CD4-positive, alpha-beta T cell treated with Interleukin-10 for 1 hour (primary cell): ENCODE measurements at regions not wholly inside any gene's neighbourhood (a gene's known extent, or its start where the extent isn't known, plus 50 kb on each side); places are given as distances from the start of the nearest gene placed in this dataset.
"Not testable (repeated sequence)": the region's sequence is repeated elsewhere in the genome, so short reads cannot be mapped to it uniquely, and the experiment has no call there.

Source experiments
- DNase-seq: peaks from one replicate; pipeline ENCODE4 v3.0.0-alpha.2; 2020

- no peak for DNase-seq
Measured at GRCh38 chr7:10648289-10648688, 325.4 kb upstream of the PHF14 start.

- DNase-seq: not testable (repeated sequence)
Measured at GRCh38 chr7:10649120-10649519, 324.6 kb upstream of the PHF14 start.

- DNase-seq: no peak
Measured at GRCh38 chr7:10655031-10655430, 318.6 kb upstream of the PHF14 start.

- DNase-seq: no peak
Measured at GRCh38 chr7:10657201-10657600, 316.5 kb upstream of the PHF14 start.

GRCh38 chr7:10657837-10658236 is 315.8 kb upstream of the PHF14 start:
- DNase-seq: no peak

GRCh38 chr7:10662491-10662890 is 311.2 kb upstream of the PHF14 start:
- no peak for DNase-seq

GRCh38 chr7:10662982-10663884 is 310.4 kb upstream of the PHF14 start:
- no peak for DNase-seq

- no peak for DNase-seq
Measured at GRCh38 chr7:10672186-10672585, 301.5 kb upstream of the PHF14 start.

GRCh38 chr7:10677211-10677610 is 296.5 kb upstream of the PHF14 start:
- no peak for DNase-seq

GRCh38 chr7:10677668-10678232 is 295.9 kb upstream of the PHF14 start:
- DNase-seq: no peak

GRCh38 chr7:10684606-10685005 is 289.1 kb upstream of the PHF14 start:
- no peak for DNase-seq

- DNase-seq: no peak
Measured at GRCh38 chr7:10685040-10685439, 288.6 kb upstream of the PHF14 start.

- DNase-seq: no peak
Measured at GRCh38 chr7:10688544-10688943, 285.1 kb upstream of the PHF14 start.

- no peak for DNase-seq
Measured at GRCh38 chr7:10696064-10696463, 277.6 kb upstream of the PHF14 start.

- no peak for DNase-seq
Measured at GRCh38 chr7:10703059-10703458, 270.6 kb upstream of the PHF14 start.

GRCh38 chr7:10703981-10704380 is 269.7 kb upstream of the PHF14 start:
- no peak for DNase-seq

GRCh38 chr7:10704653-10705052 is 269.0 kb upstream of the PHF14 start:
- no peak for DNase-seq

- no peak for DNase-seq
Measured at GRCh38 chr7:10706875-10707493, 266.7 kb upstream of the PHF14 start.

GRCh38 chr7:10707519-10707918 is 266.2 kb upstream of the PHF14 start:
- DNase-seq: no peak

GRCh38 chr7:10708447-10708846 is 265.2 kb upstream of the PHF14 start:
- DNase-seq: no peak

GRCh38 chr7:10718768-10719167 is 254.9 kb upstream of the PHF14 start:
- DNase-seq: no peak

- DNase-seq: no peak
Measured at GRCh38 chr7:10720042-10720441, 253.6 kb upstream of the PHF14 start.

GRCh38 chr7:10721289-10721688 is 252.4 kb upstream of the PHF14 start:
- no peak for DNase-seq

GRCh38 chr7:10723832-10724231 is 249.8 kb upstream of the PHF14 start:
- DNase-seq: no peak
